ENCODE measurements at regions not wholly inside any gene's neighbourhood (a gene's known extent, or its start where the extent isn't known, plus 50 kb on each side); places are given as distances from the start of the nearest gene placed in this dataset.

- Histone ChIP-seq H3K9ac (ENCODE audit: low read length) (no peak overlapping the region), H3K4me3 (ENCODE audit: control extremely low read depth in 1 of 5, extremely low read depth in 1 of 5, insufficient read depth in 1 of 5, low read depth in 2 of 5, low read length in 4 of 5) (no peak overlapping the region), H3K4me2 (replicated peaks; ENCODE audit: low read depth, low read length, poor library complexity, severe bottlenecking) (no peak overlapping the region), H3K36me3 (replicated peaks in 1 of 2; ENCODE audit: control extremely low read depth in 1 of 2, control insufficient read depth in 1 of 2, extremely low read depth in 1 of 2, insufficient read depth in 2 of 2, low read length in 1 of 2) (no peaks in the 10 kb centered on the region), H2AFZ (ENCODE audit: insufficient read depth, low read depth, low read length, poor library complexity, severe bottlenecking) (no peak overlapping the region), H3K27me3 (replicated peaks in 1 of 4; ENCODE audit: control extremely low read depth in 1 of 4, control insufficient read depth in 3 of 4, insufficient read depth in 4 of 4, low read length in 3 of 4) (no peaks in the 10 kb centered on the region), H3K4me1 (ENCODE audit: control insufficient read depth in 2 of 2, insufficient read depth in 2 of 2, low read length in 2 of 2) (no peaks in the 10 kb centered on the region), H4K20me1 (ENCODE audit: control insufficient read depth, insufficient read depth, low read length, poor library complexity, severe bottlenecking) (no peaks in the 10 kb centered on the region), H3K9me3 (ENCODE audit: control extremely low read depth in 1 of 3, control insufficient read depth in 2 of 3, insufficient read depth in 1 of 3, low read length in 2 of 3) (peaks cover 0 to 2% (median 0%) of the 10 kb centered on the region in 3 donors), H3K27ac (ENCODE audit: low read length in 2 of 2) (no peak overlapping the region), H3K79me2 (ENCODE audit: control insufficient read depth, insufficient read depth, low read length) (no peaks in the 10 kb centered on the region)
- no peaks in the 10 kb centered on the region for H3K27me3 Mint-ChIP-seq
- peaks cover 3% of the 10 kb centered on the region for H3K9me3 Mint-ChIP-seq (ENCODE audit: insufficient read depth)
- WGBS (ENCODE audit: insufficient coverage), result 80% methylated on average over 2 of the region's 3 CpGs
- no peaks in the 10 kb centered on the region for H3K4me1 Mint-ChIP-seq
- ATAC-seq (ENCODE audit: low read depth) (no peak), DNase-seq (no peak)
- H3K27ac Mint-ChIP-seq, result no peak overlapping the region
- CTCF ChIA-PET, result no interaction called here
- no peak for TF ChIP-seq CTCF (IDR thresholded peaks at IDR 0.05)
- no peak overlapping the region for H3K4me3 Mint-ChIP-seq
- intact Hi-C loops (cut with micrococcal nuclease), result no loop called here
- POLR2A ChIA-PET, result no interaction called here
Measured at GRCh38 chr12:126537961-126538530, 1472.8 kb downstream of the AACS start.

- intact Hi-C loops (cut with micrococcal nuclease), result no loop called here
- WGBS (ENCODE audit: insufficient coverage), result 0% methylated on average over 1 of the region's 2 CpGs
- CTCF ChIA-PET, result no interaction called here
- no peaks in the 10 kb centered on the region for H3K4me1 Mint-ChIP-seq
- Histone ChIP-seq H3K9ac (ENCODE audit: low read length) (no peak overlapping the region), H3K27ac (ENCODE audit: low read length in 2 of 2) (no peak overlapping the region), H3K4me1 (ENCODE audit: control insufficient read depth in 2 of 2, insufficient read depth in 2 of 2, low read length in 2 of 2) (no peaks in the 10 kb centered on the region), H3K4me2 (replicated peaks; ENCODE audit: low read depth, low read length, poor library complexity, severe bottlenecking) (no peak overlapping the region), H3K79me2 (ENCODE audit: control insufficient read depth, insufficient read depth, low read length) (no peaks in the 10 kb centered on the region), H3K9me3 (ENCODE audit: control extremely low read depth in 1 of 3, control insufficient read depth in 2 of 3, insufficient read depth in 1 of 3, low read length in 2 of 3) (peaks cover 0 to 5% (median 0%) of the 10 kb centered on the region in 3 donors), H3K27me3 (replicated peaks in 1 of 4; ENCODE audit: control extremely low read depth in 1 of 4, control insufficient read depth in 3 of 4, insufficient read depth in 4 of 4, low read length in 3 of 4) (no peaks in the 10 kb centered on the region), H3K4me3 (ENCODE audit: control extremely low read depth in 1 of 5, extremely low read depth in 1 of 5, insufficient read depth in 1 of 5, low read depth in 2 of 5, low read length in 4 of 5) (no peak overlapping the region), H2AFZ (ENCODE audit: insufficient read depth, low read depth, low read length, poor library complexity, severe bottlenecking) (no peak overlapping the region), H4K20me1 (ENCODE audit: control insufficient read depth, insufficient read depth, low read length, poor library complexity, severe bottlenecking) (no peaks in the 10 kb centered on the region), H3K36me3 (replicated peaks in 1 of 2; ENCODE audit: control extremely low read depth in 1 of 2, control insufficient read depth in 1 of 2, extremely low read depth in 1 of 2, insufficient read depth in 2 of 2, low read length in 1 of 2) (no peaks in the 10 kb centered on the region)
- H3K27ac Mint-ChIP-seq, result no peak overlapping the region
- no peak overlapping the region for H3K4me3 Mint-ChIP-seq
- TF ChIP-seq CTCF (IDR thresholded peaks at IDR 0.05) (no peak), EZH2 (IDR thresholded peaks at IDR 0.05; ENCODE audit: borderline replicate concordance, insufficient read depth, low read depth, low read length, poor library complexity, severe bottlenecking) (no peak)
- no peaks in the 10 kb centered on the region for H3K27me3 Mint-ChIP-seq
- no peak for DNase-seq
- H3K9me3 Mint-ChIP-seq (ENCODE audit: insufficient read depth), result peaks cover 3% of the 10 kb centered on the region
- ATAC-seq (ENCODE audit: low read depth), result no peak
- POLR2A ChIA-PET, result no interaction called here
Measured at GRCh38 chr12:126538888-126539287, 1473.7 kb downstream of the AACS start.

Data from B cell (primary cell).